Fibroblast of lung (primary cell): ENCODE measurements at regions not wholly inside any gene's neighbourhood (a gene's known extent, or its start where the extent isn't known, plus 50 kb on each side); places are given as distances from the start of the nearest gene placed in this dataset.

Experiments used
- CTCF ChIP-seq, 2 donors: IDR thresholded peaks in 1 of 2; conservative IDR thresholded peaks in 1 of 2; 1 replicate in 1 of 2; 2 replicates in 1 of 2; pipeline ENCODE4 v1.5.1; 2011 to 2012; ENCODE audit warnings: low read length in 2 of 2, control low read depth in 1 of 2, inconsistent platforms in 1 of 2, low read depth in 1 of 2, mild to moderate bottlenecking in 1 of 2
- EZH2 ChIP-seq: IDR thresholded peaks from 2 replicates; pipeline ENCODE4 v1.5.1; 2012; ENCODE audit warnings: low read length, control low read depth, mild to moderate bottlenecking; ENCODE audit errors: missing control alignments

DNA sequence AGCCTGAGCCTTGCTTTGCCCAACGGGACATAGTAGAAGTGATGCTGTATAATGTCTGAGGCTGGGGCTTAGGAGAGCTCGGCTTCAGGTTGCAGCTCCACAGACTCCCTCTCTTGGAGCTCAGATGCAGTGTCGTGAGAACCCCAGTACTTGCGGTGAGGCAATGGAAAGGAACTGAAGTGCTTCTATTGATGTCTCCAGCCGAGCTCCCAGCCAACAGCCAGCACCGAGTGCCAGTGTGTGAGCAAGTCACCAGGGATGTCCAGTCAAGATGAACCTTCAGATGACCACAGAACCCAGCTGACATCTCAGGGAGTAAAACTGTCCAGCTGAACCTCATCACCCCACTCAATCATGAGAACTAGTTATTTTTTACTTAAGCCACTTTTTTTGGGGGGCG is 268.1 kb downstream of the IRF8 start:
- no peak for TF ChIP-seq CTCF (conservative IDR thresholded peaks at IDR 0.05 in 1 of 2, IDR thresholded peaks at IDR 0.05 in 1 of 2; ENCODE audit: low read depth in 1 of 2, low read length in 2 of 2)
- no peak for TF ChIP-seq EZH2
